ENCODE measurements at regions not wholly inside any gene's neighbourhood (a gene's known extent, or its start where the extent isn't known, plus 50 kb on each side); places are given as distances from the start of the nearest gene placed in this dataset.

- TF ChIP-seq CTCF (IDR thresholded peaks at IDR 0.05) = no peak
- no peak for TF ChIP-seq POLR2A (IDR thresholded peaks at IDR 0.05)
Observed at GRCh38 chr14:85057221-85057620, 472.7 kb upstream of the FLRT2 start.
